CD14-positive monocyte (primary cell): ENCODE measurements at regions not wholly inside any gene's neighbourhood (a gene's known extent, or its start where the extent isn't known, plus 50 kb on each side); places are given as distances from the start of the nearest gene placed in this dataset.
A peak's percentile ranks its signal among the peaks of the same experiment; 100 is the strongest.

Experiments used
- DNase-seq, 3 donors: peaks; one replicate each; pipeline ENCODE4 v3.0.0-alpha.2; 2011 to 2022
- H2AFZ ChIP-seq: 2 replicates; pipeline ENCODE4 v1.6.0; 2012; ENCODE audit warnings: mild to moderate bottlenecking, low read depth, low read length, inconsistent platforms; ENCODE audit not compliant: insufficient read depth, poor library complexity, severe bottlenecking
- H3K27ac ChIP-seq, 2 donors: 1 replicate in 1 of 2; 2 replicates in 1 of 2; pipeline ENCODE4 v1.5.1; 2012 to 2013; ENCODE audit warnings: low read length in 2 of 2, control low read depth in 1 of 2, inconsistent platforms in 1 of 2, low read depth in 1 of 2, mild to moderate bottlenecking in 1 of 2
- H3K27me3 ChIP-seq, 2 donors: one replicate each; pipeline versions ENCODE4 v1.6.0 to v1.6.1; 2011 to 2013; ENCODE audit warnings: low read length in 2 of 2; ENCODE audit not compliant: control insufficient read depth in 2 of 2, insufficient read depth in 2 of 2
- H3K36me3 ChIP-seq, 2 donors: replicated peaks in 1 of 2; 1 replicate in 1 of 2; 2 replicates in 1 of 2; pipeline versions ENCODE4 v1.5.1 to v1.6.1; 2012 to 2013; ENCODE audit warnings: low read length in 2 of 2, control low read depth in 1 of 2, inconsistent platforms in 1 of 2, mild to moderate bottlenecking in 1 of 2; ENCODE audit not compliant: insufficient read depth in 2 of 2, control insufficient read depth in 1 of 2
- H3K4me1 ChIP-seq, 2 donors: 1 replicate in 1 of 2; 2 replicates in 1 of 2; pipeline versions ENCODE4 v1.5.1 to v1.6.1; 2012 to 2013; ENCODE audit warnings: low read length in 2 of 2, control low read depth in 1 of 2, inconsistent platforms in 1 of 2, mild to moderate bottlenecking in 1 of 2, moderate library complexity in 1 of 2; ENCODE audit not compliant: insufficient read depth in 2 of 2, control insufficient read depth in 1 of 2
- H3K4me2 ChIP-seq: replicated peaks from 2 replicates; pipeline ENCODE3; 2012; ENCODE audit warnings: low read length, moderate library complexity, mild to moderate bottlenecking; ENCODE audit not compliant: poor library complexity, severe bottlenecking; ENCODE audit errors: extremely low read depth
- H3K4me3 ChIP-seq, 3 experiments: fragments of 200-600 bp in 1 of 3; sonication (generic) in 1 of 3; replicated peaks in 1 of 3; 1 replicate in 2 of 3; 2 replicates in 1 of 3; pipeline ENCODE4 v1.5.1; 2011 to 2013; ENCODE audit warnings: low read length in 3 of 3, mild to moderate bottlenecking in 3 of 3, control low read depth in 2 of 3, low read depth in 2 of 3, inconsistent platforms in 1 of 3, moderate library complexity in 1 of 3
- H3K79me2 ChIP-seq: 2 replicates; pipeline ENCODE4 v1.6.0; 2012; ENCODE audit warnings: mild to moderate bottlenecking, control low read depth, inconsistent platforms, low read length, moderate library complexity; ENCODE audit not compliant: insufficient read depth
- H3K9ac ChIP-seq: 2 replicates; pipeline ENCODE4 v1.6.0; 2017; ENCODE audit warnings: low read length, mild to moderate bottlenecking; ENCODE audit not compliant: insufficient read depth, poor library complexity, severe bottlenecking
- H3K9me3 ChIP-seq, 2 donors: replicated peaks in 1 of 2; 1 replicate in 1 of 2; 2 replicates in 1 of 2; pipeline versions ENCODE4 v1.5.1 to v1.6.1; 2012 to 2013; ENCODE audit warnings: low read length in 2 of 2, control low read depth in 1 of 2; ENCODE audit not compliant: control insufficient read depth in 1 of 2, insufficient read depth in 1 of 2
- H4K20me1 ChIP-seq: 2 replicates; pipeline ENCODE4 v1.6.0; 2012; ENCODE audit warnings: mild to moderate bottlenecking, low read length, control low read depth, moderate library complexity; ENCODE audit not compliant: insufficient read depth
- H3K27ac Mint-ChIP-seq, 7 donors: one replicate each; pipeline ENCODE4 v1.8.0; 2020; ENCODE audit warnings: mild to moderate bottlenecking in 7 of 7, mixed read lengths in 7 of 7, moderate library complexity in 6 of 7, inconsistent platforms in 2 of 7
- H3K27me3 Mint-ChIP-seq, 3 donors: one replicate each; pipeline ENCODE4 v1.8.0; 2021 to 2022; ENCODE audit warnings: low read depth in 3 of 3, mild to moderate bottlenecking in 3 of 3, mixed read lengths in 3 of 3, moderate library complexity in 3 of 3, inconsistent platforms in 1 of 3
- H3K36me3 Mint-ChIP-seq, 2 donors: one replicate each; pipeline ENCODE4 v1.8.0; 2020; ENCODE audit warnings: mixed read lengths in 2 of 2, inconsistent platforms in 1 of 2, mild to moderate bottlenecking in 1 of 2
- H3K4me1 Mint-ChIP-seq: one replicate; pipeline ENCODE4 v1.8.0; 2020; ENCODE audit warnings: mild to moderate bottlenecking, mixed read lengths
- H3K4me3 Mint-ChIP-seq, 2 donors: one replicate each; pipeline ENCODE4 v1.8.0; 2020; ENCODE audit warnings: mild to moderate bottlenecking in 2 of 2, mixed read lengths in 2 of 2, moderate library complexity in 1 of 2
- H3K9me3 Mint-ChIP-seq, 7 donors: one replicate each; pipeline ENCODE4 v1.8.0; 2020 to 2022; ENCODE audit warnings: mixed read lengths in 7 of 7, mild to moderate bottlenecking in 6 of 7, moderate library complexity in 6 of 7, inconsistent platforms in 2 of 7
- CTCF ChIP-seq: fragments of 200-600 bp; IDR thresholded peaks from one replicate; pipeline ENCODE4 v1.8.0; 2022; ENCODE audit warnings: antibody characterized with exemption, mild to moderate bottlenecking
- WGBS: methylation state at CpG from one replicate; pipeline ENCODE4 v1.1.5; 2013; ENCODE audit warnings: missing lambda C conversion rate; ENCODE audit not compliant: insufficient coverage; 5-methylcytosine and 5-hydroxymethylcytosine counted together
- intact Hi-C, 2 donors: fragments of 100-400 bp; cut with micrococcal nuclease; formaldehyde crosslinking; loops; one replicate each; pipeline versions ENCODE4 v1.15.0 to v1.15.1; 2023

DNA sequence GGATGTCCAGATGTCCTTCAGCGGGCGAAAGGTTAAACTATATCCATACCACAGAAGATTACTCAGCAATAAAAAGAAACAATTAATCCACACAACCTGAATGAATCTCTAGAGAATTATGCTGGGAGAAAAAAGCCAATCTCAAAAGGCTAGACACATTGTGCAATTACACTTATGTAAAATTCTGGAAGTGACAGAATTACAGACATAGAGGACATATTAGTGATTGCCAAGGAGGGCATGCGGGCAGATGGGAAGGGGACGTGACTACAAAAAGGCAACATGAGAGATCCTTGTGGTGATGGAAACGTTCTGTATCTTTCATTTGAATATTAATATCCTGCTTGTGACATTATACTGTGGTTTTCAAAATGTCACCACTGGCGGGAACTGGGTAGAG, 103.5 kb upstream of the BMAL1 start:
- no peak overlapping the region for H3K9ac ChIP-seq
- peaks cover 0 to 2% of the 10 kb centered on the region in 2 donors for H3K27me3 ChIP-seq
- no peaks in the 10 kb centered on the region for H3K36me3 ChIP-seq
- no peak overlapping the region for H3K27ac ChIP-seq
- no peak overlapping the region for H2AFZ ChIP-seq
- no peaks in the 10 kb centered on the region for H3K79me2 ChIP-seq
- Mint-ChIP-seq H3K36me3 (no peaks in the 10 kb centered on the region), H3K9me3 (no peaks in the 10 kb centered on the region), H3K27me3 (peaks cover 0 to 4% (median 1%) of the 10 kb centered on the region in 3 donors), H3K27ac (no peak overlapping the region), H3K4me3 (no peak overlapping the region), H3K4me1 (no peaks in the 10 kb centered on the region)
- no peak for DNase-seq
- TF ChIP-seq CTCF = no peak
- WGBS = 80% methylated on average over 2 of the region's 6 CpGs
- no peaks in the 10 kb centered on the region for H4K20me1 ChIP-seq
- no peak overlapping the region for H3K4me2 ChIP-seq
- no peaks in the 10 kb centered on the region for H3K4me1 ChIP-seq
- no peak overlapping the region for H3K4me3 ChIP-seq
- no peaks in the 10 kb centered on the region for H3K9me3 ChIP-seq
- intact Hi-C loops = no loop called here

- TF ChIP-seq CTCF = peak; percentile 45
- peak overlapping the region in 1 of 2 donors; percentile 41 for H3K4me3 Mint-ChIP-seq
- H3K9me3 ChIP-seq = no peaks in the 10 kb centered on the region
- peak overlapping the region in 1 of 3 experiments; percentile 18 for H3K4me3 ChIP-seq
- peaks cover 7% of the 10 kb centered on the region for H3K4me1 Mint-ChIP-seq
- H2AFZ ChIP-seq = no peak overlapping the region
- no peaks in the 10 kb centered on the region for H3K79me2 ChIP-seq
- no peaks in the 10 kb centered on the region for H3K36me3 ChIP-seq
- H3K27me3 ChIP-seq = no peaks in the 10 kb centered on the region
- WGBS = no CpG with 5 or more reads among the region's 6 CpGs
- peaks cover under 1 to 9% (median 6%) of the 10 kb centered on the region in 7 donors for H3K9me3 Mint-ChIP-seq
- intact Hi-C loops = loop anchor here (10.0 kb wide), 2 partner anchors 152 to 162 kb away; no protein-coding TSS in a partner anchor
- H3K27ac Mint-ChIP-seq = no peak overlapping the region
- H3K9ac ChIP-seq = no peak overlapping the region
- H3K27ac ChIP-seq = no peak overlapping the region
- peak overlapping the region; percentile 15 for H3K4me2 ChIP-seq
- peak; percentile 3 to 21 (median 7) for DNase-seq
- no peaks in the 10 kb centered on the region for H3K36me3 Mint-ChIP-seq
- peaks cover 9% of the 10 kb centered on the region in 2 donors for H3K4me1 ChIP-seq
- H3K27me3 Mint-ChIP-seq = peaks cover 3 to 4% (median 3%) of the 10 kb centered on the region in 3 donors
- no peaks in the 10 kb centered on the region for H4K20me1 ChIP-seq
These were observed 94.3 kb upstream of the BMAL1 start for GRCh38 chr11:13183094-13183825.
